Gastroesophageal sphincter (tissue), 4 donors: ENCODE measurements at regions not wholly inside any gene's neighbourhood (a gene's known extent, or its start where the extent isn't known, plus 50 kb on each side); places are given as distances from the start of the nearest gene placed in this dataset.
"Not testable (repeated sequence)": the region's sequence is repeated elsewhere in the genome, so short reads cannot be mapped to it uniquely, and the experiment has no call there.

Experiments
- ATAC-seq: fragments of 150-250 bp; one replicate; pipeline ENCODE4 v1.9.1; 2016; ENCODE audit warnings: mild to moderate bottlenecking, moderate library complexity
- H3K27ac ChIP-seq, 4 donors: fragments of 200-600 bp; sonication (generic) in 3 of 4; 1 replicate in 3 of 4; 2 replicates in 1 of 4; pipeline ENCODE4 v1.5.1; 2016 to 2019
- H3K27me3 ChIP-seq: fragments of 200-600 bp; sonication (generic); one replicate; pipeline ENCODE4 v1.5.1; 2019
- H3K36me3 ChIP-seq, 2 donors: fragments of 200-600 bp; sonication (generic); one replicate each; pipeline ENCODE4 v1.5.1; 2019; ENCODE audit warnings: control low read depth in 1 of 2
- H3K4me1 ChIP-seq, 3 donors: fragments of 200-600 bp; sonication (generic); 1 replicate in 2 of 3; 2 replicates in 1 of 3; pipeline ENCODE4 v1.5.1; 2016 to 2019; ENCODE audit warnings: control low read depth in 2 of 3
- H3K4me3 ChIP-seq, 2 donors: fragments of 200-600 bp; sonication (generic); one replicate each; pipeline ENCODE4 v1.5.1; 2019; ENCODE audit warnings: mild to moderate bottlenecking in 1 of 2, moderate library complexity in 1 of 2
- H3K9me3 ChIP-seq, 3 donors: fragments of 200-600 bp; sonication (generic); one replicate each; pipeline ENCODE4 v1.5.1; 2017 to 2019; ENCODE audit warnings: control low read depth in 2 of 3
- CTCF ChIP-seq, 4 experiments: fragments of 200-600 bp in 2 of 4; fragments of 450-650 bp in 2 of 4; sonication (generic) in 1 of 4; IDR thresholded peaks; one replicate each; pipeline ENCODE4 v1.5.1; 2017 to 2019; ENCODE audit warnings: antibody characterized with exemption in 4 of 4, mild to moderate bottlenecking in 2 of 4, moderate library complexity in 2 of 4
- EP300 ChIP-seq: sonication (generic); formaldehyde crosslinking; IDR thresholded peaks from one replicate; pipeline ENCODE4 v1.6.1; 2017; ENCODE audit warnings: antibody characterized with exemption, mild to moderate bottlenecking
- POLR2A ChIP-seq, 2 donors: fragments of 450-650 bp; IDR thresholded peaks; one replicate each; pipeline ENCODE4 v1.6.1; 2017; ENCODE audit warnings: antibody characterized with exemption in 2 of 2, mild to moderate bottlenecking in 2 of 2, moderate library complexity in 1 of 2
- POLR2AphosphoS5 ChIP-seq: sonication (generic); formaldehyde crosslinking; IDR thresholded peaks from one replicate; pipeline ENCODE4 v1.6.1; 2017; ENCODE audit warnings: antibody characterized with exemption
- WGBS, 2 donors: methylation state at CpG; one replicate each; pipeline ENCODE4 v1.1.5; 2018; ENCODE audit warnings: low coverage in 1 of 2; 5-methylcytosine and 5-hydroxymethylcytosine counted together

DNA sequence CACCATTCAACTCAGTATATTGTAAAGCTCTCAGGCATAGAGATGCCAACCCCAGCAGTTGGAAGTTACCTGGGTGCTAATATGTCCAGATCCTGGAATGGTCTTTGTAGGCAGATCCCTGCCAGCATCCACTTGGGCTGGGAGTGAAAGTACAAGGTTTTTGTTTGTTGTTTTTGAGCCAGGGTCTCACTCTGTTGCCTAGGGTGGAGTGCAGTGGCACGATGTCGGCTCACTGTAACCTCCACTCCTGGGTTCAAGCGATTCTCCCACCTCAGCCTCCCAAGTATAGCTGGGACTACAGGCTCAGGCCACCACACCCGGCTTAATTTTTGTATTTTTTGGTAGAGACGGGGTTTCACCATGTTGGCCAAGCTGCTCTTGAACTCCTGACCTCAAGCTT lies 177.6 kb downstream of the IRF8 start:
- 100% methylated on average over 2 of the region's 5 CpGs; no CpG with 5 or more reads in 1 of the 2 donors for WGBS, 2 donors
- ATAC-seq: no peak

DNA sequence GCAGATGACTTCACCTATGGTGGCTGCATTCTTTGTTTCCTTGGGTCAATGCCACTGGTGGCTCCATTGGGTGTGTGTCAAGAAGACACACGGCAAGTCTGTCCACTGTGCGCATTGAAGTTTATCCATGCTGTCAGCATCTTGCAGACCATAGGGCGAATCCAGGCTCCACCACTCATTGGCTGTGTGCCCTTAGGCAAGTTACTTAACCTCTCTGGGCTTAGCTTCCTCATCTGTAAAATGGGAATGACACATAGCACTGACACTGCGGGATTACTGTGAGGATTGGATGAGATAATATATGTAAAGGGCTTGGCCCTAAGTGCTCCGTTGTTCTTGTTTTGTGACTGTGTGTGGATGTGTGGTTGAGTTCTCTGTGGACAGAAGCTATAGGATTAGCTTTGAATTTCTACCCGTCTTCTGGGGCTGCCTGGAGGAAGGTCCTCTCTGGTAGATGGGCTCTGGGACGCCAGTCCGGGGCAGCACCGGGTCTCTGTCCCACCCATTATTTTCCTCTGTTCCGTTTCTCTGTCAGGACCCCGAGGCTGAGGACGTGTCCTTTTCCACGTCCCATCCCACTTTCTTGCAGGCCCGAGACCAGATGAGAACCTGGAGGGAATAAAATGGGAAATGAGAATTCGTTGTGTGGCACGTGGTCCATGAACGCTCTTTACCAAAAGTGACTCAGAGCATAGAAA lies 178.4 kb downstream of the IRF8 start:
- no peak for TF ChIP-seq POLR2A (IDR thresholded peaks at IDR 0.05)
- no peak for TF ChIP-seq EP300
- TF ChIP-seq POLR2AphosphoS5: no peak
- TF ChIP-seq CTCF (IDR thresholded peaks at IDR 0.05): no peak
- H3K4me1 ChIP-seq: peaks cover 0 to 12% (median 3%) of the 10 kb centered on the region in 3 donors
- peak overlapping the region in 1 of 4 donors; percentile 46 for H3K27ac ChIP-seq
- 87 to 92% methylated on average over 5 to 13 of the region's 17 CpGs for WGBS, 2 donors
- no peaks in the 10 kb centered on the region for H3K9me3 ChIP-seq
- H3K36me3 ChIP-seq: no peaks in the 10 kb centered on the region
- no peak overlapping the region for H3K4me3 ChIP-seq
- ATAC-seq: no peak
- no peaks in the 10 kb centered on the region for H3K27me3 ChIP-seq

More for the DNA sequence above, 177.6 kb downstream of the IRF8 start:
- H3K9me3 ChIP-seq: no peaks in the 10 kb centered on the region
- H3K4me3 ChIP-seq: no peak overlapping the region
- no peaks in the 10 kb centered on the region for H3K36me3 ChIP-seq
- no peak for TF ChIP-seq POLR2AphosphoS5
- TF ChIP-seq CTCF (IDR thresholded peaks at IDR 0.05): no peak
- no peak for TF ChIP-seq EP300
- no peak for TF ChIP-seq POLR2A (IDR thresholded peaks at IDR 0.05)
- H3K27me3 ChIP-seq: no peaks in the 10 kb centered on the region
- H3K27ac ChIP-seq: no peak overlapping the region
- peaks cover 0 to 13% (median 3%) of the 10 kb centered on the region in 3 donors for H3K4me1 ChIP-seq

DNA sequence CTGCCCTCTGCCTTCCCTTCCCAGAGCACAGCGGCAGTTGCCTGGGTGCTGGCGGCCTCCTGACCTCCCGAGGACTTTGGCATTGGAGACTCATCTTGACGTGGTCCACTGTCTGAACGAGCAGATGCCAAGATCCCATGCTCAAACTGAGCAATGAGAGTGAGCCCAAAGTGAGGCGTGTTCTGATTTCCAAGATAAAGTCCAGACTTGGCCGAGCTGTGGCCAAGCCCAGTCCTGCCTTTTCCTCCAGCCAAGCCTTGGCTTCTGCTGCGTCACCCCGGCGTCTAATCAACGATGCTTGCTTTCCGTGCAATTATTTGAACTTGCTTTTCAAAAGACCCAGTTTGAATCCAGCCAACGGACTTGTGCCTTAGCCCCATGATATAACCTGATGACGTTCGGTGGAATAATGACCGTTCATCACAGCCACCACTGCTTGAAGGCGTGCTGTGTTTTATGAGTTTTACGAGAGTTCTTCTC lies 179.2 kb downstream of the IRF8 start:
- peak; percentile 47 for ATAC-seq
- Histone ChIP-seq H3K9me3 (no peaks in the 10 kb centered on the region), H3K4me3 (no peak overlapping the region), H3K4me1 (peaks cover 0 to 4% (median 0%) of the 10 kb centered on the region in 3 donors), H3K36me3 (no peaks in the 10 kb centered on the region), H3K27me3 (no peaks in the 10 kb centered on the region), H3K27ac (peak overlapping the region in 1 of 4 donors; percentile 46)
- TF ChIP-seq CTCF (IDR thresholded peaks at IDR 0.05) (no peak), POLR2A (IDR thresholded peaks at IDR 0.05) (no peak)
- WGBS, 2 donors: 79 to 82% methylated on average over 8 to 13 of the region's 18 CpGs

- H3K9me3 ChIP-seq, ATAC-seq, H3K4me3 ChIP-seq, H3K27me3 ChIP-seq, H3K4me1 ChIP-seq, H3K27ac ChIP-seq, H3K36me3 ChIP-seq: not testable (repeated sequence)
- 75 to 92% methylated on average over 4 to 8 of the region's 13 CpGs for WGBS, 2 donors
Observed at GRCh38 chr16:86078711-86079110, 179.7 kb downstream of the IRF8 start.

DNA sequence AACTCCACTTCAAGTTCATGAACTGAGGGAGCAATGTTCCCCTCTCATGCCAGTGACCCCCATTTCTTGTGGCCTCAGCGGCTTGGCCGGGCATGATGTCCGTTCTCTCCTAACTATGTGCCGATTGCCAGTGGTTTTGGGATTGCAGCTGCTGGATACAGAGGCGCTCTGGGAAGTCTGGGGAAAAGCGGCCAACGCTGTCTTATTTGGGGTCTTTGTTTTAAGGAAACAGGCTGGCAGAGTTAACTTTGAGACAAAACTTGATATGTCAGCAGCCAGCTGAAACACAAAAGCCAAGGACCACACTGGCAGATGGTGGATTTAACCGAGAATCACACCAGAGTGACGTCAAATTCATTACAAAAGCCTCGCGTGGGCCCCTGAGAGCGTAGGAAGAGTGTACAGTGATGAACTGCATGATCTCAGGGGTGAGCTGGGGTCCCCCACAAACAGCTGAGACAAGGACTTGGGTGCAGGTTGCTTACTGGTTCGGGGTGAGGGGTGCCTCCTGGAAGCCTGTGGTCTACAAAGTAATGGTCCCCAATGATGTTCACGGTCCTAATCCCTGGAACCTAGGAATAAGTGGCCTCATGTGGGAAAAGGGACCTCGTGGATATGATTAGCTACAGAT lies 180.4 kb downstream of the IRF8 start:
- Histone ChIP-seq H3K27me3 (no peaks in the 10 kb centered on the region), H3K4me1 (no peaks in the 10 kb centered on the region), H3K9me3 (no peaks in the 10 kb centered on the region), H3K27ac (no peak overlapping the region), H3K4me3 (no peak overlapping the region), H3K36me3 (no peaks in the 10 kb centered on the region)
- WGBS, 2 donors: 78 to 87% methylated on average over 7 to 12 of the region's 15 CpGs
- TF ChIP-seq EP300 (no peak), POLR2A (IDR thresholded peaks at IDR 0.05) (no peak), POLR2AphosphoS5 (no peak), CTCF (IDR thresholded peaks at IDR 0.05) (no peak)
- ATAC-seq: no peak
